ENCODE measurements at regions not wholly inside any gene's neighbourhood (a gene's known extent, or its start where the extent isn't known, plus 50 kb on each side); places are given as distances from the start of the nearest gene placed in this dataset.

DNA sequence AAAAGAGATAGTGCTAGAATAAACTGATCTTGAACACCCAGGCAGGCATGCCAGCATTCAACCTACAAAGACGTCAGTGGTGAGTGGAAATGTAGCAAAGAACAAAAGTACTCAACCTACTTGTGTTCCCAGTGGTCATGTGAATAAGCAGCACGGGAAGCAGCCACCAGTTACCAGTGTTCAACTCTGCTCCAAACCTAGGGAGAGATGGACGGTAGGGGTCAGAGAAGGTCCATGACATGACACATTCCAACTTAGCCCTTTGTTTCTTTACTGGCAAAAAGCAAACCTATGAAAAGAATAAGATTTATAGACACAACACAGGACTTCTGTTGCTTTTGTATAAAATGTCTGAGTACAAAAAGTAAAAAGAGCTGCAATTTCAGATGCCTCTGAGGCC, 511.4 kb downstream of the XPNPEP1 start:
- TF ChIP-seq POLR2AphosphoS5 (IDR thresholded peaks at IDR 0.05; ENCODE audit: borderline replicate concordance, low read depth, low read length) (no peak), EZH2 (IDR thresholded peaks at IDR 0.05) (no peak)

All from SK-N-MC (cell line).